ENCODE measurements at regions not wholly inside any gene's neighbourhood (a gene's known extent, or its start where the extent isn't known, plus 50 kb on each side); places are given as distances from the start of the nearest gene placed in this dataset.

- TF ChIP-seq FOXM1 (IDR thresholded peaks at IDR 0.05; ENCODE audit: borderline replicate concordance) = no peak
- ChIA-PET CTCF (no interaction called here), POLR2A (no interaction called here)
Measured at GRCh38 chr15:61764141-61764540, 296.1 kb downstream of the VPS13C start.

GRCh38 chr15:61762676-61763075, 297.6 kb downstream of the VPS13C start:
- POLR2A ChIA-PET = no interaction called here
- CTCF ChIA-PET = no interaction called here
- DNase-seq (ENCODE audit: extremely low spot score) = no peak
- TF ChIP-seq LEF1 (IDR thresholded peaks at IDR 0.05; ENCODE audit: borderline replicate concordance) = no peak
- no peak for TF ChIP-seq SP1 (IDR thresholded peaks at IDR 0.05)
- TF ChIP-seq FOXM1 (IDR thresholded peaks at IDR 0.05; ENCODE audit: borderline replicate concordance) = no peak
- TF ChIP-seq L3MBTL2 (conservative IDR thresholded peaks at IDR 0.05) = no peak
- no peak for TF ChIP-seq BHLHE40 (IDR thresholded peaks at IDR 0.05; ENCODE audit: borderline replicate concordance)
- TF ChIP-seq PKNOX1 (IDR thresholded peaks at IDR 0.05) = no peak
- TF ChIP-seq NFRKB (IDR thresholded peaks at IDR 0.05) = no peak
- TF ChIP-seq CTBP1 (IDR thresholded peaks at IDR 0.05; ENCODE audit: borderline replicate concordance) = no peak
- no peak for TF ChIP-seq FOXK2 (IDR thresholded peaks at IDR 0.05)
- no peak for TF ChIP-seq ELF4 (IDR thresholded peaks at IDR 0.05)
- TF ChIP-seq ZNF384 (IDR thresholded peaks at IDR 0.05) = no peak
- no peak for TF ChIP-seq TARDBP (IDR thresholded peaks at IDR 0.05)
- TF ChIP-seq HDGF (IDR thresholded peaks at IDR 0.05; ENCODE audit: borderline replicate concordance) = no peak
- no peak for TF ChIP-seq SUZ12 (IDR thresholded peaks at IDR 0.05)
- no peak for TF ChIP-seq FOXA1 (IDR thresholded peaks at IDR 0.05)
- TF ChIP-seq ARNT (IDR thresholded peaks at IDR 0.05) = no peak

More at GRCh38 chr15:61764141-61764540, 296.1 kb downstream of the VPS13C start:
- no peak for DNase-seq (ENCODE audit: extremely low spot score)

- DNase-seq (ENCODE audit: extremely low spot score) = no peak
- ChIA-PET CTCF (no interaction called here), POLR2A (no interaction called here)
- TF ChIP-seq FOXM1 (IDR thresholded peaks at IDR 0.05; ENCODE audit: borderline replicate concordance) = no peak
- TF ChIP-seq FOXK2 (IDR thresholded peaks at IDR 0.05) = no peak
- no peak for TF ChIP-seq NFRKB (IDR thresholded peaks at IDR 0.05)
- TF ChIP-seq LEF1 (IDR thresholded peaks at IDR 0.05; ENCODE audit: borderline replicate concordance) = no peak
- TF ChIP-seq ELF4 (IDR thresholded peaks at IDR 0.05) = no peak
- TF ChIP-seq BHLHE40 (IDR thresholded peaks at IDR 0.05; ENCODE audit: borderline replicate concordance) = no peak
- TF ChIP-seq FOXA1 (IDR thresholded peaks at IDR 0.05) = no peak
- TF ChIP-seq TARDBP (IDR thresholded peaks at IDR 0.05) = no peak
- TF ChIP-seq HDGF (IDR thresholded peaks at IDR 0.05; ENCODE audit: borderline replicate concordance) = no peak
- no peak for TF ChIP-seq SP1 (IDR thresholded peaks at IDR 0.05)
- no peak for TF ChIP-seq ZNF384 (IDR thresholded peaks at IDR 0.05)
- no peak for TF ChIP-seq ARNT (IDR thresholded peaks at IDR 0.05)
Measured at GRCh38 chr15:61759639-61760038, 300.6 kb downstream of the VPS13C start.

- POLR2A ChIA-PET = no interaction called here
- TF ChIP-seq ELF4 (IDR thresholded peaks at IDR 0.05) = no peak
- no peak for TF ChIP-seq BHLHE40 (IDR thresholded peaks at IDR 0.05; ENCODE audit: borderline replicate concordance)
- TF ChIP-seq PKNOX1 (IDR thresholded peaks at IDR 0.05) = no peak
- TF ChIP-seq FOXM1 (IDR thresholded peaks at IDR 0.05; ENCODE audit: borderline replicate concordance) = no peak
- TF ChIP-seq CTBP1 (IDR thresholded peaks at IDR 0.05; ENCODE audit: borderline replicate concordance) = no peak
- TF ChIP-seq ARNT (IDR thresholded peaks at IDR 0.05) = no peak
- no peak for TF ChIP-seq HDGF (IDR thresholded peaks at IDR 0.05; ENCODE audit: borderline replicate concordance)
- TF ChIP-seq FOXA1 (IDR thresholded peaks at IDR 0.05) = no peak
- TF ChIP-seq L3MBTL2 (conservative IDR thresholded peaks at IDR 0.05) = no peak
- no peak for TF ChIP-seq ZNF384 (IDR thresholded peaks at IDR 0.05)
- no peak for TF ChIP-seq SUZ12 (IDR thresholded peaks at IDR 0.05)
- DNase-seq (ENCODE audit: extremely low spot score) = no peak
- CTCF ChIA-PET = no interaction called here
Measured at GRCh38 chr15:61756071-61756820, 304.0 kb downstream of the VPS13C start.

- ChIA-PET CTCF (no interaction called here), POLR2A (no interaction called here)
- TF ChIP-seq SUZ12 (IDR thresholded peaks at IDR 0.05) (no peak), ELF4 (IDR thresholded peaks at IDR 0.05) (no peak), NFRKB (IDR thresholded peaks at IDR 0.05) (no peak), ZNF384 (IDR thresholded peaks at IDR 0.05) (no peak), SP1 (IDR thresholded peaks at IDR 0.05) (no peak), PKNOX1 (IDR thresholded peaks at IDR 0.05) (no peak), TARDBP (IDR thresholded peaks at IDR 0.05) (no peak), FOXA1 (IDR thresholded peaks at IDR 0.05) (no peak), CTBP1 (IDR thresholded peaks at IDR 0.05; ENCODE audit: borderline replicate concordance) (no peak), FOXM1 (IDR thresholded peaks at IDR 0.05; ENCODE audit: borderline replicate concordance) (no peak), LEF1 (IDR thresholded peaks at IDR 0.05; ENCODE audit: borderline replicate concordance) (no peak), FOXK2 (IDR thresholded peaks at IDR 0.05) (no peak), BHLHE40 (IDR thresholded peaks at IDR 0.05; ENCODE audit: borderline replicate concordance) (no peak), HDGF (IDR thresholded peaks at IDR 0.05; ENCODE audit: borderline replicate concordance) (no peak), ARNT (IDR thresholded peaks at IDR 0.05) (no peak), L3MBTL2 (conservative IDR thresholded peaks at IDR 0.05) (no peak)
- no peak for DNase-seq (ENCODE audit: extremely low spot score)
Measured at GRCh38 chr15:61755467-61755866, 304.8 kb downstream of the VPS13C start.

GRCh38 chr15:61753018-61753710, 307.1 kb downstream of the VPS13C start:
- no peak for TF ChIP-seq LEF1 (IDR thresholded peaks at IDR 0.05; ENCODE audit: borderline replicate concordance)
- TF ChIP-seq ARNT (IDR thresholded peaks at IDR 0.05) = no peak
- TF ChIP-seq BHLHE40 (IDR thresholded peaks at IDR 0.05; ENCODE audit: borderline replicate concordance) = no peak
- no peak for TF ChIP-seq NFRKB (IDR thresholded peaks at IDR 0.05)
- TF ChIP-seq CTBP1 (IDR thresholded peaks at IDR 0.05; ENCODE audit: borderline replicate concordance) = no peak
- TF ChIP-seq FOXM1 (IDR thresholded peaks at IDR 0.05; ENCODE audit: borderline replicate concordance) = no peak
- TF ChIP-seq ZNF384 (IDR thresholded peaks at IDR 0.05) = no peak
- no peak for TF ChIP-seq L3MBTL2 (conservative IDR thresholded peaks at IDR 0.05)
- no peak for TF ChIP-seq PKNOX1 (IDR thresholded peaks at IDR 0.05)
- TF ChIP-seq ELF4 (IDR thresholded peaks at IDR 0.05) = no peak
- TF ChIP-seq SUZ12 (IDR thresholded peaks at IDR 0.05) = no peak
- TF ChIP-seq HDGF (IDR thresholded peaks at IDR 0.05; ENCODE audit: borderline replicate concordance) = no peak
- TF ChIP-seq FOXK2 (IDR thresholded peaks at IDR 0.05) = no peak
- no peak for TF ChIP-seq FOXA1 (IDR thresholded peaks at IDR 0.05)
- CTCF ChIA-PET = no interaction called here

More at GRCh38 chr15:61753018-61753710, 307.1 kb downstream of the VPS13C start:
- DNase-seq (ENCODE audit: extremely low spot score) = no peak
- POLR2A ChIA-PET = no interaction called here

Measured in HEK293T (cell line).